Upper lobe of left lung (tissue), 6 donors: ENCODE measurements at regions not wholly inside any gene's neighbourhood (a gene's known extent, or its start where the extent isn't known, plus 50 kb on each side); places are given as distances from the start of the nearest gene placed in this dataset.

Experiments used
- ATAC-seq, 2 donors: fragments of 200-7000 bp; cut with Tn5 transposase; one replicate each; pipeline ENCODE4 v1.9.1; 2022; ENCODE audit warnings: mild to moderate bottlenecking in 2 of 2, moderate library complexity in 2 of 2; ENCODE audit not compliant: low FRiP score in 2 of 2
- DNase-seq, 2 donors: peaks; one replicate each; pipeline ENCODE4 v3.0.0-alpha.2; 2019 to 2020
- H3K27ac ChIP-seq, 4 donors: fragments of 200-600 bp; sonication (generic); one replicate each; pipeline ENCODE4 v1.5.1; 2016 to 2019
- H3K27me3 ChIP-seq, 4 donors: fragments of 200-600 bp; sonication (generic); one replicate each; pipeline ENCODE4 v1.5.1; 2017 to 2019
- H3K36me3 ChIP-seq, 4 donors: fragments of 200-600 bp; sonication (generic); one replicate each; pipeline ENCODE4 v1.5.1; 2016 to 2019
- H3K4me1 ChIP-seq, 4 donors: fragments of 200-600 bp; sonication (generic); one replicate each; pipeline ENCODE4 v1.5.1; 2018 to 2019
- H3K4me3 ChIP-seq, 4 donors: fragments of 200-600 bp; sonication (generic); one replicate each; pipeline ENCODE4 v1.5.1; 2017 to 2019; ENCODE audit warnings: mild to moderate bottlenecking in 2 of 4, moderate library complexity in 1 of 4
- H3K9me3 ChIP-seq, 4 donors: fragments of 200-600 bp; sonication (generic); one replicate each; pipeline ENCODE4 v1.5.1; 2018 to 2019
- EP300 ChIP-seq, 4 donors: sonication (generic); formaldehyde crosslinking; IDR thresholded peaks; one replicate each; pipeline ENCODE4 v1.5.1; 2017; ENCODE audit warnings: antibody characterized with exemption in 4 of 4, control low read depth in 2 of 4
- POLR2A ChIP-seq, 4 donors: fragments of 450-650 bp; IDR thresholded peaks; one replicate each; pipeline ENCODE4 v1.5.1; 2016 to 2017; ENCODE audit warnings: antibody characterized with exemption in 4 of 4, mild to moderate bottlenecking in 2 of 4
- POLR2AphosphoS5 ChIP-seq, 2 donors: sonication (generic); formaldehyde crosslinking; IDR thresholded peaks; one replicate each; pipeline ENCODE4 v1.5.1; 2017; ENCODE audit warnings: antibody characterized with exemption in 2 of 2
- WGBS, 2 donors: methylation state at CpG; one replicate each; pipeline ENCODE4 v1.1.5; 2017 to 2018; 5-methylcytosine and 5-hydroxymethylcytosine counted together
- TF ChIP-seq, protein P1 (sequence below), 6 experiments: fragments of 450-650 bp in 4 of 6; fragments of 200-600 bp in 2 of 6; sonication (generic) in 2 of 6; IDR thresholded peaks; one replicate each; pipeline ENCODE4 v1.5.1; 2016 to 2019; ENCODE audit warnings: antibody characterized with exemption in 6 of 6
- donor health status: DM: no; HTN: no; CAD: no; lungs with moderate emphysema.
- donor health status: DM: no; HTN: yes; CAD: no; lungs with severe emphysema.

GRCh38 chr4:15353207-15353606 lies 74.6 kb upstream of the C1QTNF7 start:
- H3K9me3 ChIP-seq = no peaks in the 10 kb centered on the region
- TF ChIP-seq, protein P1, sequence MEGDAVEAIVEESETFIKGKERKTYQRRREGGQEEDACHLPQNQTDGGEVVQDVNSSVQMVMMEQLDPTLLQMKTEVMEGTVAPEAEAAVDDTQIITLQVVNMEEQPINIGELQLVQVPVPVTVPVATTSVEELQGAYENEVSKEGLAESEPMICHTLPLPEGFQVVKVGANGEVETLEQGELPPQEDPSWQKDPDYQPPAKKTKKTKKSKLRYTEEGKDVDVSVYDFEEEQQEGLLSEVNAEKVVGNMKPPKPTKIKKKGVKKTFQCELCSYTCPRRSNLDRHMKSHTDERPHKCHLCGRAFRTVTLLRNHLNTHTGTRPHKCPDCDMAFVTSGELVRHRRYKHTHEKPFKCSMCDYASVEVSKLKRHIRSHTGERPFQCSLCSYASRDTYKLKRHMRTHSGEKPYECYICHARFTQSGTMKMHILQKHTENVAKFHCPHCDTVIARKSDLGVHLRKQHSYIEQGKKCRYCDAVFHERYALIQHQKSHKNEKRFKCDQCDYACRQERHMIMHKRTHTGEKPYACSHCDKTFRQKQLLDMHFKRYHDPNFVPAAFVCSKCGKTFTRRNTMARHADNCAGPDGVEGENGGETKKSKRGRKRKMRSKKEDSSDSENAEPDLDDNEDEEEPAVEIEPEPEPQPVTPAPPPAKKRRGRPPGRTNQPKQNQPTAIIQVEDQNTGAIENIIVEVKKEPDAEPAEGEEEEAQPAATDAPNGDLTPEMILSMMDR (IDR thresholded peaks at IDR 0.05) = no peak
- TF ChIP-seq POLR2A (IDR thresholded peaks at IDR 0.05) (no peak), EP300 (IDR thresholded peaks at IDR 0.05) (no peak), POLR2AphosphoS5 (IDR thresholded peaks at IDR 0.05) (no peak)
- ATAC-seq (no peak), DNase-seq (no peak)
- no peaks in the 10 kb centered on the region for H3K36me3 ChIP-seq
- H3K27ac ChIP-seq = no peak overlapping the region
- H3K4me1 ChIP-seq = peaks cover 0 to 3% (median 0%) of the 10 kb centered on the region in 4 donors
- 62 to 70% methylated on average over 3 of the region's 3 CpGs for WGBS, 2 donors
- H3K27me3 ChIP-seq = no peaks in the 10 kb centered on the region
- H3K4me3 ChIP-seq = no peak overlapping the region

- TF ChIP-seq, protein P1 (IDR thresholded peaks at IDR 0.05) = no peak
- TF ChIP-seq EP300 (IDR thresholded peaks at IDR 0.05) (no peak), POLR2AphosphoS5 (IDR thresholded peaks at IDR 0.05) (no peak), POLR2A (IDR thresholded peaks at IDR 0.05) (no peak)
- no peaks in the 10 kb centered on the region for H3K27me3 ChIP-seq
- no peak overlapping the region for H3K4me3 ChIP-seq
- H3K4me1 ChIP-seq = peaks cover 0 to under 1% (median 0%) of the 10 kb centered on the region in 4 donors
- DNase-seq (no peak), ATAC-seq (no peak)
- 67% methylated on average over 8 of the region's 8 CpGs for WGBS, 2 donors
- no peaks in the 10 kb centered on the region for H3K36me3 ChIP-seq
- H3K9me3 ChIP-seq = no peaks in the 10 kb centered on the region
- no peak overlapping the region for H3K27ac ChIP-seq
Observed at GRCh38 chr4:15354371-15355297, 73.2 kb upstream of the C1QTNF7 start.

DNA sequence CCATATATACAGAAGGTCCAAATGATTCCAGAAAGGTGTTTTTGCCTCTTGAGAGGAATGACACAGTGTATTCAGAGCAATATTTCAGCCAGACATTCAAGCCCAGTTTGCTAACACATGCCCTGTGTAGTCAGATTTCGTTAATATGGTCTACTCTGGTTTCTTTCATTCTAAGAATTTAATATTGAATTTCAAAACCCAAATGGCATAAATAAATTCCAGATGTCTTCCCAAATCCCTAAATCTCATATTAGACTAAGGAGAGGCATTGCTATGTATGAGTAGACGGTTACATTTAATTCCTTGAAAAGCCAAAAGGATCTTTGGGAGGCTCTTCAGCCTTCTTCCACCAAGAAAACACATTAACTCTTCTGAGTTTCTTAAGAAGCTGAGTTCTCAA lies 66.3 kb upstream of the C1QTNF7 start:
- Histone ChIP-seq H3K4me3 (no peak overlapping the region), H3K27me3 (no peaks in the 10 kb centered on the region), H3K27ac (no peak overlapping the region), H3K9me3 (no peaks in the 10 kb centered on the region), H3K36me3 (no peaks in the 10 kb centered on the region), H3K4me1 (no peaks in the 10 kb centered on the region)
- 80 to 90% methylated on average over 2 of the region's 2 CpGs for WGBS, 2 donors
- ATAC-seq (no peak), DNase-seq (no peak)
- TF ChIP-seq POLR2A (IDR thresholded peaks at IDR 0.05) (no peak), POLR2AphosphoS5 (IDR thresholded peaks at IDR 0.05) (no peak), EP300 (IDR thresholded peaks at IDR 0.05) (no peak)
- TF ChIP-seq, protein P1 (IDR thresholded peaks at IDR 0.05) = no peak

- WGBS, 2 donors = 56 to 67% methylated on average over 2 of the region's 2 CpGs
- Histone ChIP-seq H3K9me3 (no peaks in the 10 kb centered on the region), H3K27me3 (no peaks in the 10 kb centered on the region), H3K27ac (no peak overlapping the region), H3K4me3 (no peak overlapping the region), H3K4me1 (peaks cover 0 to 4% (median 0%) of the 10 kb centered on the region in 4 donors), H3K36me3 (no peaks in the 10 kb centered on the region)
- ATAC-seq (no peak), DNase-seq (no peak)
- TF ChIP-seq POLR2AphosphoS5 (IDR thresholded peaks at IDR 0.05) = no peak
- TF ChIP-seq POLR2A (IDR thresholded peaks at IDR 0.05) = no peak
- TF ChIP-seq EP300 (IDR thresholded peaks at IDR 0.05) = no peak
- TF ChIP-seq, protein P1 (IDR thresholded peaks at IDR 0.05) = no peak
Observed at GRCh38 chr4:15362541-15362940, 65.3 kb upstream of the C1QTNF7 start.

- Histone ChIP-seq H3K27ac (no peak overlapping the region), H3K27me3 (no peaks in the 10 kb centered on the region), H3K9me3 (no peaks in the 10 kb centered on the region), H3K36me3 (no peaks in the 10 kb centered on the region), H3K4me3 (no peak overlapping the region), H3K4me1 (peaks cover 0 to 4% (median 0%) of the 10 kb centered on the region in 4 donors)
- no peak for TF ChIP-seq POLR2A (IDR thresholded peaks at IDR 0.05)
- TF ChIP-seq, protein P1 (IDR thresholded peaks at IDR 0.05) = no peak
- TF ChIP-seq EP300 (IDR thresholded peaks at IDR 0.05) = no peak
- no peak for TF ChIP-seq POLR2AphosphoS5 (IDR thresholded peaks at IDR 0.05)
- no peak for DNase-seq
- no peak for ATAC-seq
Observed at GRCh38 chr4:15364183-15364582, 63.6 kb upstream of the C1QTNF7 start.
